ENCODE measurements at regions not wholly inside any gene's neighbourhood (a gene's known extent, or its start where the extent isn't known, plus 50 kb on each side); places are given as distances from the start of the nearest gene placed in this dataset.

DNA sequence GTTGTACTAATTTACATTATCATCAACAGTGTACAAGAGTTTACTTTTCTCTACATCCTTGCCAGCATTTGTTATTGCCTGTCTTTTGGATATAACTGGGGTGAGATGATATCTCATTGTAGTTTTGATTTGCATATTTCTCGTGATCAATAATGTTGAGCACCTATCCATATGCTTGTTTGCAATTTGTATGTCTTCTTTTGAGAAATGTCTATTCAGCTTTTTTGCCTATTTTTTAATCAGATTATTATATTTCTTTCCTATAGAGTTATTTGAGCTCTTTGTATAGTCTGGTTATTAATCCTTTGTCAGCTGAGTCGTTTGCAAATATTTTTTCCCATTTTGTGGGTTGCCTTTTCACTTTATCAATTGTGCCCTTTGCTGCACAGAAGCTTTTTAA, 540.8 kb upstream of the SGO1 start:
- no peak overlapping the region for H3K4ac ChIP-seq (ENCODE audit: low read depth, low read length)
- H2AFZ ChIP-seq (ENCODE audit: low read length), result no peak overlapping the region
- no peak overlapping the region for H2AK5ac ChIP-seq (ENCODE audit: insufficient read length, low read length)
- H4K8ac ChIP-seq (replicated peaks; ENCODE audit: insufficient read length, low read depth, low read length), result no peak overlapping the region
- H2BK5ac ChIP-seq (ENCODE audit: insufficient read length, low read length), result no peak overlapping the region
- no peaks in the 10 kb centered on the region for H3K36me3 Mint-ChIP-seq (ENCODE audit: insufficient read depth in 1 of 3, low read depth in 3 of 3)
- TF ChIP-seq, protein P1, sequence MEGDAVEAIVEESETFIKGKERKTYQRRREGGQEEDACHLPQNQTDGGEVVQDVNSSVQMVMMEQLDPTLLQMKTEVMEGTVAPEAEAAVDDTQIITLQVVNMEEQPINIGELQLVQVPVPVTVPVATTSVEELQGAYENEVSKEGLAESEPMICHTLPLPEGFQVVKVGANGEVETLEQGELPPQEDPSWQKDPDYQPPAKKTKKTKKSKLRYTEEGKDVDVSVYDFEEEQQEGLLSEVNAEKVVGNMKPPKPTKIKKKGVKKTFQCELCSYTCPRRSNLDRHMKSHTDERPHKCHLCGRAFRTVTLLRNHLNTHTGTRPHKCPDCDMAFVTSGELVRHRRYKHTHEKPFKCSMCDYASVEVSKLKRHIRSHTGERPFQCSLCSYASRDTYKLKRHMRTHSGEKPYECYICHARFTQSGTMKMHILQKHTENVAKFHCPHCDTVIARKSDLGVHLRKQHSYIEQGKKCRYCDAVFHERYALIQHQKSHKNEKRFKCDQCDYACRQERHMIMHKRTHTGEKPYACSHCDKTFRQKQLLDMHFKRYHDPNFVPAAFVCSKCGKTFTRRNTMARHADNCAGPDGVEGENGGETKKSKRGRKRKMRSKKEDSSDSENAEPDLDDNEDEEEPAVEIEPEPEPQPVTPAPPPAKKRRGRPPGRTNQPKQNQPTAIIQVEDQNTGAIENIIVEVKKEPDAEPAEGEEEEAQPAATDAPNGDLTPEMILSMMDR (conservative IDR thresholded peaks at IDR 0.05), result no peak
- H3K4me1 Mint-ChIP-seq, result no peaks in the 10 kb centered on the region
- no peak overlapping the region for H4K91ac ChIP-seq (ENCODE audit: insufficient read length, low read depth, low read length)
- H3K79me2 ChIP-seq (ENCODE audit: insufficient read depth, low read length), result no peaks in the 10 kb centered on the region
- H3K27ac ChIP-seq (ENCODE audit: insufficient read length, low read depth, low read length), result no peak overlapping the region
- no peak overlapping the region for H3K4me3 Mint-ChIP-seq
- no peaks in the 10 kb centered on the region for H4K20me1 ChIP-seq (ENCODE audit: control insufficient read depth, insufficient read depth, insufficient read length)
- H3K4me2 ChIP-seq (ENCODE audit: insufficient read depth, insufficient read length, low read length), result no peak overlapping the region
- no peaks in the 10 kb centered on the region for H3K27me3 Mint-ChIP-seq (ENCODE audit: low read depth)
- no peak overlapping the region for H4K5ac ChIP-seq (ENCODE audit: insufficient read length, low read depth, low read length)
- no peaks in the 10 kb centered on the region for H3K23me2 ChIP-seq (ENCODE audit: insufficient read length, low read depth, low read length, poor library complexity, severe bottlenecking)
- no peak overlapping the region for H3K27ac Mint-ChIP-seq
- no peak overlapping the region for H3K18ac ChIP-seq (ENCODE audit: insufficient read length, low read depth, low read length)
- DNase-seq, result no peak
- H3K14ac ChIP-seq (ENCODE audit: insufficient read depth, low read length), result no peak overlapping the region
- no peak overlapping the region for H3K9ac ChIP-seq (ENCODE audit: extremely low read depth, insufficient read length, low read length)
- H3K79me1 ChIP-seq (ENCODE audit: insufficient read depth, low read depth, low read length, poor library complexity, severe bottlenecking), result no peaks in the 10 kb centered on the region
- H3K27me3 ChIP-seq (ENCODE audit: insufficient read depth, low read length), result no peaks in the 10 kb centered on the region
- WGBS (ENCODE audit: extremely low coverage, insufficient read length, low lambda C conversion rate), result no CpG with 5 or more reads among the region's 2 CpGs
- no peak overlapping the region for H2BK15ac ChIP-seq (ENCODE audit: low read depth, low read length)
- H3K23ac ChIP-seq (ENCODE audit: insufficient read length, low read depth, low read length), result no peak overlapping the region
- H3K9me3 Mint-ChIP-seq, result no peaks in the 10 kb centered on the region
- H3K56ac ChIP-seq (ENCODE audit: insufficient read length, low read depth, low read length), result no peak overlapping the region
- no peak overlapping the region for H3T11ph ChIP-seq (ENCODE audit: low read length)
- H3K4me1 ChIP-seq (ENCODE audit: insufficient read depth, low read length), result no peaks in the 10 kb centered on the region
- no peak overlapping the region for H2BK120ac ChIP-seq (ENCODE audit: low read depth, low read length, poor library complexity, severe bottlenecking)
- no peak overlapping the region for H2BK12ac ChIP-seq (ENCODE audit: insufficient read length, low read depth, low read length)
- no peaks in the 10 kb centered on the region for H3K9me3 ChIP-seq (ENCODE audit: control insufficient read depth, low read depth, low read length)
- H2BK20ac ChIP-seq (ENCODE audit: low read depth, low read length, poor library complexity, severe bottlenecking), result no peak overlapping the region

Data from H9 (cell line).